ENCODE measurements at regions not wholly inside any gene's neighbourhood (a gene's known extent, or its start where the extent isn't known, plus 50 kb on each side); places are given as distances from the start of the nearest gene placed in this dataset.

DNA sequence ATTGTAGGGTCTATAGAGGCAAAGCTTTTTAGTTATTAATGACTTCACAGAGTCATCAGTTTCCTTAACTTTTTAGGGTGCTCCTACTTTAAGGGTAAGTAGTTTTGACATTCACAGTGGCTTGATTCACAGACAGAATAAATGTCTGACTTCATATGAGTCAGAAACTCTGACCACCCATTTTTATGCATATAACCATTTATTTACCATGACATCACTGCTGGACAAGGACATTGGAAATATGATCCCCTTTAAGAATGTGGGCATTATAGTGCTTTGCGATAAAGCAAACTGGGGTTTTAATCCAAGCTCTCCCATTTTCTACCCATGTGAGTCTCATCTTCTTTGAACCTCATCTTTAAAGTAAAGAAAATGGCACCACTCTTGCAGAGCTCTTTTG lies 162.0 kb upstream of the MC4R start:
- no peaks in the 10 kb centered on the region for H3K27me3 ChIP-seq (replicated peaks in 1 of 7)
- H3K4me3 ChIP-seq: no peak overlapping the region
- H3K27ac ChIP-seq: no peak overlapping the region
- no peaks in the 10 kb centered on the region for H3K9me3 ChIP-seq
- intact Hi-C loops (cut with DNase I; ENCODE audit: low total_unique reads): no loop called here
- TF ChIP-seq, protein P1, sequence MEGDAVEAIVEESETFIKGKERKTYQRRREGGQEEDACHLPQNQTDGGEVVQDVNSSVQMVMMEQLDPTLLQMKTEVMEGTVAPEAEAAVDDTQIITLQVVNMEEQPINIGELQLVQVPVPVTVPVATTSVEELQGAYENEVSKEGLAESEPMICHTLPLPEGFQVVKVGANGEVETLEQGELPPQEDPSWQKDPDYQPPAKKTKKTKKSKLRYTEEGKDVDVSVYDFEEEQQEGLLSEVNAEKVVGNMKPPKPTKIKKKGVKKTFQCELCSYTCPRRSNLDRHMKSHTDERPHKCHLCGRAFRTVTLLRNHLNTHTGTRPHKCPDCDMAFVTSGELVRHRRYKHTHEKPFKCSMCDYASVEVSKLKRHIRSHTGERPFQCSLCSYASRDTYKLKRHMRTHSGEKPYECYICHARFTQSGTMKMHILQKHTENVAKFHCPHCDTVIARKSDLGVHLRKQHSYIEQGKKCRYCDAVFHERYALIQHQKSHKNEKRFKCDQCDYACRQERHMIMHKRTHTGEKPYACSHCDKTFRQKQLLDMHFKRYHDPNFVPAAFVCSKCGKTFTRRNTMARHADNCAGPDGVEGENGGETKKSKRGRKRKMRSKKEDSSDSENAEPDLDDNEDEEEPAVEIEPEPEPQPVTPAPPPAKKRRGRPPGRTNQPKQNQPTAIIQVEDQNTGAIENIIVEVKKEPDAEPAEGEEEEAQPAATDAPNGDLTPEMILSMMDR (IDR thresholded peaks at IDR 0.05 in 8 of 11, conservative IDR thresholded peaks at IDR 0.05 in 3 of 11): no peak
- no peak for DNase-seq
- no peaks in the 10 kb centered on the region for H3K36me3 ChIP-seq
- no peaks in the 10 kb centered on the region for H3K4me1 ChIP-seq
- 92 to 100% (median 96%) methylated on average over 1 of the region's 1 CpG for WGBS, 5 donors

DNA sequence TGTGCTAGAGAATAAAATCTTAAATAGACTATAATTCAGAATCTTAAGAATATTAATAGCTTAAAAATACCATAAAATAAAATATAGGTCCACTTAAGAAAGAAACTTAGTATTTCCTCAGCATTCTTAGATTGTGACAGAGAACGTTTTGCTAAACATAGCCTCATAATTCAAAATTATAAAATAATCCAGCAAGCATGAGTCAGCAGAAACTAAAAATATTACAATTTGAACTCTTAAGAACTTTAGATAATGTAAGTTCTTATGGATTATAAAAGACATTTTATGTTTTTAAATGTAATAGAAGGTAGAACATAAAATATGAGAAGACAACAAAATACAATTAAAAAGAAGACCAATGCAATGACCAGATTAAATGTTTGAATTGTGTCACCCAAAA lies 164.5 kb upstream of the MC4R start:
- no peak overlapping the region for H3K27ac ChIP-seq
- no peaks in the 10 kb centered on the region for H3K36me3 ChIP-seq
- no peaks in the 10 kb centered on the region for H3K27me3 ChIP-seq (replicated peaks in 1 of 7)
- 20 to 27% (median 23%) methylated on average over 1 of the region's 1 CpG for WGBS, 5 donors
- H3K9me3 ChIP-seq: no peaks in the 10 kb centered on the region
- intact Hi-C loops (cut with DNase I; ENCODE audit: low total_unique reads): no loop called here
- no peak overlapping the region for H3K4me3 ChIP-seq
- DNase-seq: no peak
- no peaks in the 10 kb centered on the region for H3K4me1 ChIP-seq
- TF ChIP-seq POLR2A (IDR thresholded peaks at IDR 0.05) (no peak), POLR2AphosphoS5 (IDR thresholded peaks at IDR 0.05) (no peak)
- TF ChIP-seq, protein P1 (IDR thresholded peaks at IDR 0.05 in 8 of 11, conservative IDR thresholded peaks at IDR 0.05 in 3 of 11): no peak

DNA sequence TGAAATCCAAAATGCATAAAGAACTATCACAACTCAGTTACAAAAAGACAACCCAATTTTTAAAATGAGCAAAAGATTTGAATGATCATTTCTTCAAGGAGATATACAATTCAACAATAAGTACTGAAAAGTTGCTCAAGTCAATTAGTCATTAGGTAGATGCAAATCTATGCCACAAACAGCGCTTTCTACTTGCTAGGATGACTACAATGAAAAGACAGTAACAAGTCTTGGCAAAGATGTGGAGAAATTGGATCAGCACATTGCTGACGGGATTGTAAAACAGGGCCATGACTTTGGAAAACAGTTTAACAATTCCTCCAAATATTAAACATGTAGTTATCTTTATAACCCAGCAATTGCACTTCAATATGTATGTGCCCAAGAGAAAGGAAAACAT lies 166.3 kb upstream of the MC4R start:
- Histone ChIP-seq H3K9me3 (no peaks in the 10 kb centered on the region), H3K27ac (no peak overlapping the region), H3K4me3 (no peak overlapping the region), H3K4me1 (no peaks in the 10 kb centered on the region), H3K27me3 (replicated peaks in 1 of 7) (no peaks in the 10 kb centered on the region), H3K36me3 (no peaks in the 10 kb centered on the region)
- intact Hi-C loops (cut with DNase I; ENCODE audit: low total_unique reads): no loop called here
- WGBS, 5 donors: 82 to 92% (median 90%) methylated on average over 2 of the region's 2 CpGs
- DNase-seq: no peak
- TF ChIP-seq POLR2AphosphoS5 (IDR thresholded peaks at IDR 0.05) (no peak), POLR2A (IDR thresholded peaks at IDR 0.05) (no peak)
- TF ChIP-seq, protein P1 (IDR thresholded peaks at IDR 0.05 in 8 of 11, conservative IDR thresholded peaks at IDR 0.05 in 3 of 11): no peak

DNA sequence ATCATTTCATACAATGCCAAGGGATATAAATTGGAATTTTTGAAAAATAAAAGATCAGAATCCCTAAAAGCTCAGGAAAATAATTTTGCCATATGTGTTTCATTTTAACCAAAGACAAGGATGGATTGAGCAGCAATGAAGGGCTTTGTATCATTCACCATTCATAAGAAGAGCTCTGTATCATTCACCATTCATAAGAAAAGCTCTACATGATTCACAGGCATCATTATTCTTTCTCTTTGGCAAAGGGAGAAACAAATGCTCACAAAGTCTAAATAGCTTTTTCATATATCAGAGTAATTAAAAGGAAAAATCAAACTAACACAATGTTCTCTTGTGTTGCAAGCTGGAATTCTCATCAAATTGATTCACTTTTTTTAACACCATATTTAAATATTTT lies 169.1 kb upstream of the MC4R start:
- H3K9me3 ChIP-seq: no peaks in the 10 kb centered on the region
- no peak for DNase-seq
- H3K27ac ChIP-seq: no peak overlapping the region
- TF ChIP-seq, protein P1 (IDR thresholded peaks at IDR 0.05 in 8 of 11, conservative IDR thresholded peaks at IDR 0.05 in 3 of 11): no peak
- TF ChIP-seq POLR2AphosphoS5 (IDR thresholded peaks at IDR 0.05): no peak
- no peak for TF ChIP-seq POLR2A (IDR thresholded peaks at IDR 0.05)
- H3K4me3 ChIP-seq: no peak overlapping the region
- intact Hi-C loops (cut with DNase I; ENCODE audit: low total_unique reads): loop anchor here (10.0 kb wide), 2 partner anchors 707 to 1087 kb away; no protein-coding TSS in a partner anchor
- no peaks in the 10 kb centered on the region for H3K27me3 ChIP-seq (replicated peaks in 1 of 7)
- no peaks in the 10 kb centered on the region for H3K36me3 ChIP-seq
- no peaks in the 10 kb centered on the region for H3K4me1 ChIP-seq
